TTC549 (cell line): ENCODE measurements at regions not wholly inside any gene's neighbourhood (a gene's known extent, or its start where the extent isn't known, plus 50 kb on each side); places are given as distances from the start of the nearest gene placed in this dataset.
"Not testable (repeated sequence)": the region's sequence is repeated elsewhere in the genome, so short reads cannot be mapped to it uniquely, and the experiment has no call there.

Experiments used
- FAIRE-seq: peaks from 2 replicates; lab custom pipeline; 2012; peaks lifted over from hg19 to GRCh38; lab: Jason Lieb, UNC

DNA sequence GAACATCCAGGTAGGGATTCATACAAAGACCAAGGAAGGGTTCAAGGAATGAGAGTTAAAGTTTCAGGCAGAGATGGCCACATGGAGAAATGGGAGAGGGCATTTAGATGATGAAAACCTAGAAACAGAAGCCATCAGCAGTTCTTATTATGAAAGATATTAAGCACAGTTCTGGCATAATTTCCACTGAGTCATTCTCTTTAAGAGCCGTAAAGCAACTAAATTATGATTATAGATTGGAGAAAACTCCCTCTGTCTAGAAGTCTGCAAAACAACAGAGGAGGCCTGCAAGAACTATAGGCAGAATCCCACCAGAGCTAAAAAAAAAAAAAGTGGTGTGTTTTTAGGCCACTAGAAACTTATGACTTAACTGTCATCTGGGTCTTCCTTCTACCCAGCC lies 157.1 kb upstream of the MPDZ start:
- FAIRE-seq, result no peak

DNA sequence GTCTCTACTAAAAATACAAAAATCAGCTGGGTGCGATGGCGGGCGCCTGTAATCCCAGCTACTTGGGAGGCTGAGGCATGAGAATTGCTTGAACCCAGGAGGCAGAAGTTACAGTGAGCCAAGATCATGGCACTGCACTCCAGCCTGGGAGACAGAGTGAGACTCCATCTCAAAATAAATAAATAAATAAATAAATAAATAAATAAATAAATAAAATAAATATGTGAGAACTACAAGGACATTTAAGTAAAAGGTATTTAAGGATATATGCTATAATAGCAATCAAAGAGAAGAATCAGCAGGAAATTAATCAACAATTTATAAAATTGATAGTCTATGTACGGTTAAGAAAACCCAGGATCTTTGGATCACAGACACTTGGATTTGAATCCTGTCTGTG lies 154.0 kb upstream of the MPDZ start:
- FAIRE-seq, result not testable (repeated sequence)

DNA sequence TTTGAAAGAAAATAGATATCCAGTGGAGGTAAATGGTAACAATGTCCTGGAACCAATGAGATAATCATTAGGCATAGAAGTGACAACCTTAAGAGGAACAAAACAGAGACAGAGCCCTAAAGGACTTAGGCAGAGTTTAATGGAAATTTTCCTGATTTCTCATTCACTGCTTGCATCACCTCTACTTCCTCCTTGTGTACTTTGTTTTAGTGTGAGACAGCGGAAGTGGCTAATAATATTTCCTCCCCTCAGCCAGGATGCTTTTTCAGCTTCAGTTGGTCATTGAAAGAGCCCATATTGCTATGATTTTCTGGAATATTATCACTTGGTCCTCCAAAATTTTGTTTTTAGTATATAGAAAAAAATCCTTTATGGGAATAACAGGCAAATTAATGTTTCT lies 153.4 kb upstream of the MPDZ start:
- FAIRE-seq, result no peak

DNA sequence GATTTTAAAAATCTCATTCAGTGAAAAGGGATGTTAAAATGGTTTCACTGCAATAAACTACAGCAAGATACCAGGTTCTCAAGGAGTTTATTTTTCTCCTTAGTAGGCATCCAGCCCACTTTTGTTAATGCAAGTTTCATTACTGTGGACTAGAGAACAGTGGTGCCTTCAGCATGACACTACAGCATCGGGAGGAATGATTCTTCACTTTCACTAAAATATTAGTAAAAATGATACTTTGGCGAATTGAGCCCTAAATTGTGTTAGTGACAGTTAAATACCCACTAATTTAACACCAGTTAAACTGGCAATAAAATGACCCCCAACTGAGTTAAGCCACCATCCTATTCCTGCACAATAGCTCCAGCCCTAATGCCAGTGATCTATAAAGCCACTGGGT lies 152.2 kb upstream of the MPDZ start:
- FAIRE-seq, result no peak

DNA sequence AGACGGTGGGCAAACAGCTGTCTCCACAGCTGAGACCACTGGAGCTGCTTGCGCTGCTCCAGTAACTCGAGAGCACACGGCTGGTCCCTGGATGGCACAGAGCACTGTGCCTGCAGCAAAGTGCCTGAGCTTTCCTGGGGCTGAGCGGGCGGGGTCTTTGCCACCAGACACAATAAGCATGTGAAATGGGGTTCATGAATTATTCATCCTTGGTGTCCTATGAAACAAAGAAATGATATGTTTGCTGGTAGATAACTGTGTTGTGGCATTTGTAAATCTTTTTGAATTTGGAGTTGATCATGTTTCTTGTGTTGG lies 151.7 kb upstream of the MPDZ start:
- no peak for FAIRE-seq

DNA sequence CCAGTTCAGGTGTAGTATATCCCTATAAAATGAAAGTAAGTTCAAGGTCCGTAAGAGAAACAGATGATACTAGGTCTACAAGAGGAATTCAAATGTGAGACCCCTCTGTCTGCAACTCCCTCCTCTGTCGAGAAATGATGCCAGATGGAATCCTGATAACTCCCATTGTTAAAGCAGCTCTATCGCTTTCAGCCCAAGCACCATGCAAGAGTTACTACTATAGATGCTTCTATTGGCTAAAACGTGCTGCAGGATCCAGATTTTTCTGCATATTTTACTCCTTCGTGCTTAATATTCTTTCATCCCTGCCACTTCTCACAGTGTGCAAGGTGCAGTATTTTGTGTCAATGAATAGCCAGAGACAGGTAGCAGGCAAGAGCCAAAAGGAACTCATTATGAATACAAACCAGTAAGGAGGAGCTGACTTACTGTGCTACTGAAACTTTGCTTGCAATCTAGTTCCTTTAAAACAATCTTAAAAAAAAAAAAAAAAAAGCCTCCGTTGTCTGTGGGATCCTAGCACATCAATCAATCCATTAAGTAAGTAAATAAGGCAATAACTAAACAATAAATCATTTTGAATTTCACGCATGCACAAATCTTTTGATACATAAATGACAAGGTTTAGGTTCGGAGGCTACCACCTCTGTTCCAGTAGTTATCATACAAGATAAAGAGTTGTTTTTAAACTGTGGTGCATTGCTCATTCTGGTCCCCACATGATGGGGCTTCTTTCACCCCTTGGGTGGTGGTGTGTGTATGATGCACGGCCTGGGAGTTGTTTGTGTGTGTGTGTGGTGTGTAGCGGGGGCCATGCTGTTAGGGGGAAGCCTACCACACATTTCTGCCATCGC lies 151.1 kb upstream of the MPDZ start:
- FAIRE-seq, result no peak

DNA sequence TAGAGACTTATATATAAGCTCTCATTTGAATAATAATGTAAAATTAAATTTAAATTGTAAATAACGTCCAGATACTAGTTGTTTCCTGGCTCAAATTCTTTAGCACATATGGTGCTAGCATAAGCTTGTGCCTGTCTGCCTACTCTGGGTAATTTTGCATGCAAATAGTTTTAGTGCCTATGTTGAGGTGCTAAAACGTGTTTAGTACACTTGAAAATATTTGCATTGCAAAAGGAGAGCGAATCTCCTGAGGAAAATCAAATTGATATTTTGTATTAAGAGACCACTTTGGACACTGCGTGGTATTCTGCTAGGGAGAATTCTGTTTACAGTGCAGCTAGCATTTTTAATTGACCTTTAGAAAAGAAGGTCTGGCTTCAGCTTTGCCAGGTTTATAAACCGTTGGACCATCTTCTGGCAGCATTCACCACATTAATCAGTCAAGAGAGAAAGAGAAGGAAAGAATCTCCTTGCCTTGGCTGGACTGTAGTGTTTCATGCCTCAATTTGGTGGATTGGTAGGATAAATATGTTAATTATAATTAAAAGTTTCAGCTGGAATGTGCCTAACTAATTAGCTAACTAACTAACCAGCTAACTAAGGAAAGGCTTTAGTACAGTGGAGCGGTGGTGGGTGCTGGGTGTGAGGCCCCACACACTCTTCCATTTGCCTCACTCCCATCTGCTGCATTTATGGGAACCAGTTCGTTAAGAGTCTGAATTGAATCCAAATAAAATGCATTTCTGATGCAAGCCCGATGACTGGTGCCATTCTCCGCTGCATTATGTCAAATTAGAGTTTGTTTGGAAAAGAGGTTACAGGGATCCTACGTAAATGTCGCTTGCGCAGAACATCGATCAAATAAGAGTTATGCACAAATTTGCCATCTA lies 150.1 kb upstream of the MPDZ start:
- no peak for FAIRE-seq

DNA sequence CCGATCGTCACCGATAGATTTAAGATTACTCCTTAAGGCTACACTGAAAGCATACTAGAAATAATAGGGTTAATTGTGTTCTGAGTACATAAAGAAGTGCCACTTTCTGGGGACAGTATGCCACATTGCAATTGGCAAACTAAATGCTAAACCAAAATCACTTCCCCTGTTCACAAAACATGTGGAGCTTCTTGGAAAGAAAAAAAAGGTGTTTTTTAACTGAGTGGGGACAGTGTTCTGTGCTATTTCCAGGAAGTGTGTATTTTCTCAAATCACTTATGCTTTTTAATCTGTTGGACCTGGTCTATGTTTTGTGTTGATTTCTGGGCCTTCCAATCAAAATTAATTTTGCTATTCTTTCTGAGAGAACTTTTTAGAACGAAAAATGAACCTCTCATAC lies 149.3 kb upstream of the MPDZ start:
- FAIRE-seq, result no peak

DNA sequence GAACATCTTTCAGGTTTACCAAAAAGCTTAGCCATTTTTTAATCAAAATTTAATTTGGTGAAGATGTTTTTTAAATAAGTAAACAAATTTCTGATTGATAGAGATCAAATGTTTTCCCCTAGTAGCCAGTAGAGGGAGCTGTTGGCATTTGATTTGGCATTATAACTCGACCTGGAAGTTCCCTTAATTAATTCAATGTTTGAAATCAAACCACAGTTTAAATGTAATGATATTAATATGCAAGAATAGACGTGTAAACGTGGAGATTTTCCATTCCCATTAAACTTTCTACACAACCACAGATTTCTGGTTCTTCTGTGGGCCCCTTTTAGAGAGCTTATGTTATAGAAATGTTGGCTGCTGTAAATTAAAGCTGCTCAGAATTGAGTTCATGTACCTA lies 148.1 kb upstream of the MPDZ start:
- peak; percentile 88 for FAIRE-seq

DNA sequence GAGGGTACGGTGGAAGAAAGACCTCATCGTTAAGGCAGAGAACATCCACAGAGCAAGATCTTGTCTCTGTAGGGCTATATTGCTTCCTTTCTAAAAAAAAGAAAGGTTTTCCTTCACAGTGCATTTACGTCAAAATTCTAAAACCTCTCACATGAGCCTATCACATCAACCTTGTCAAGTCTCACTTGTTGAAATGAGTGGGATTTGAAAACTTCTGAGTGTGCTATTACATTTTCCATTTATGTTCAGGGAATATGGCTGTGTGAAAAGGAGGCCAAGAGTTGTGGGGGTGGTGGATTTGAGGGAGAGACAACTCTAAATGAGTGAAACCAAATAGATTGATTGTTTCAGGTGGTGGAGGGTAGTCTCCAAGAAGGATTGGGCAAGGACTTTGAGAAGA lies 147.1 kb upstream of the MPDZ start:
- no peak for FAIRE-seq

DNA sequence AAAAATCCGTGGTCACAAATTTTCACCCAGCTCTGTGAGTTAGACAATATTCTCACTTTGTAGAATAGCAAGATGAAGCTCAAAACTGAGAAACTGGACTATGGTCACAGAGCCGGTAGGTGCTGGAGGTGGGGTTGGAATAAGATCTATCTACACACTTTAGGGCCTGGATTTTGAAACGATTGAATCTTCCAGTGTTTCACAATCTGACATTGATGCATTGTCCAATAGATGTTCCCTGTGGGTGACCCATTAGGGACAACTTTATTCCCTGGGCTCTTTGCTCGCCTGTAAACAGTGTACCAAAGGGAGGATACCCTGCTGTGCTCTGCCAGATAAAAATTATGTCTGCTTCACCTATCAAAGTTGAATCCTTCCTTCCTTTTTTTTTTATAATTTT lies 145.4 kb upstream of the MPDZ start:
- no peak for FAIRE-seq

DNA sequence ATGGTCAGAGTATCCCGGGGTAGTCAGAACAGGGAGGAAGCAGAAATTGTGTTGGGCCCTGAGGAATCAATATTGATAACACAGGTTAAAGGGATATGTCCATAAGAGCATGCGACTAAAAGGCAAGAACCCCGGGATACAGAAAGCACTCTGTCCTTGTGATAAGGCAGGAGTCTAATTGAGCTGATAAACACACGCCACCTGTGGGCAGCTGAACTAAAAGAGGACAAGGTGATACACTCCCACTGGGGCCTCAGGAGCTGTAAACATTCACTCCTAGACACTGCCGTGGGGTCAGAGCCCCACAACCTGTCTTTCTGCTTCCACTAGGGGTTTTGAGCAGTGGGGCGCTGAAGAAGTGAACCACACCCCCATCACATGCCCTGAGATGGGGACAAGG lies 144.7 kb upstream of the MPDZ start:
- FAIRE-seq, result no peak

DNA sequence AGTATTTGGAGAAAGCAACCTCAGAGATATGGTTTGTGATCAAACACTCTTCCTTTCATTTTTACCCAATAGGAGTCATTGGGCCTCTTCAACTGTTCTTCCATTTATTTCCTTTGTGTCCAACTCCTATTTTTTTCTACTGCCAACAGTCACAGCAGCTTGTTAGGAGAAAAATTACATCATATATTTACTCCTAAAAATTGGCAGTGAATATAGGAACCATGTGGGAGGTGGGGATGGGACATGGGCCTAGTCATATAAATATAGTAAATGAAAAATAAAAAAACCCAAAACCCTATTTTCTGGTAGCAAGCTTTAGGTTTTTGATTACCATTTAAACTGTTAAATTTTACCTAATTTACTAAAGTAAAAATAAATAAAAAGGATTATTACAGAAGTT lies 134.9 kb upstream of the MPDZ start:
- FAIRE-seq, result no peak

DNA sequence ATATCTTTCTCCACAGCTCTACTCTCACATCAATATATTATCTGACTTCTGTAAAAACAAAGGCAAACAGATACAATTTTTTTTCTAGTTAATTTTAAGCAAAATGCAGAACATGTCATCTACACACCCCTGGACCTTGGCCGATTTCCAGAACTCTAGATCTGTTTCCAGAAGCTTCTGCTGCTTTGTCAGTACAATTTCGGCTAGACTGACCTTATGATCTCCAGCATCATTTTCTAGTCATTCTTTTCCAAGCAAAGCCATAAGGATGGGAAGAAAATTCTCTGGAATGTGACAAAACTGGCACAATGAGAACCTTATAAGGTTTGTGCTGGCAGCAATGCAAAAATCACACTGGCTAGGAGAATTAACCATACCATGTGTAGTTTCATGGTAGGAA lies 132.8 kb upstream of the MPDZ start:
- FAIRE-seq, result no peak

DNA sequence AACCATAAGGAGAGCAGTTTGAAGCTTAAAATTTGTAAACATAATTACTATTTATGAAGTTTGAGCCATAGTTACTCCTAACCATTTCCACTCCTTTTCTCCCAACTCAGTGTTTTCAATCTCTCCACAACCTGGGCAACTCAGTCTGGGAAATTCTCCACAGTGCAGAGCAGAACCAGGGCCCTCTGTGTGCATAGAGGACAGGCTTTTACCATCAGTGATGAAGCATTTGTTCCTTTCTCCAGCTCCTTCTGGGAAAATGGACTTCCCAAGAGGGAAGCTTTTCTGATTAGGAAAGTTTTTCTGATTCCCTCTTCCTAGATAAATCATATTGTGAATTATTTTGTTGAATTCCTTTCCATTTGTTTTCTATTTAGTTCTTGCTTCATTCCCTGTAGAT lies 132.3 kb upstream of the MPDZ start:
- no peak for FAIRE-seq

DNA sequence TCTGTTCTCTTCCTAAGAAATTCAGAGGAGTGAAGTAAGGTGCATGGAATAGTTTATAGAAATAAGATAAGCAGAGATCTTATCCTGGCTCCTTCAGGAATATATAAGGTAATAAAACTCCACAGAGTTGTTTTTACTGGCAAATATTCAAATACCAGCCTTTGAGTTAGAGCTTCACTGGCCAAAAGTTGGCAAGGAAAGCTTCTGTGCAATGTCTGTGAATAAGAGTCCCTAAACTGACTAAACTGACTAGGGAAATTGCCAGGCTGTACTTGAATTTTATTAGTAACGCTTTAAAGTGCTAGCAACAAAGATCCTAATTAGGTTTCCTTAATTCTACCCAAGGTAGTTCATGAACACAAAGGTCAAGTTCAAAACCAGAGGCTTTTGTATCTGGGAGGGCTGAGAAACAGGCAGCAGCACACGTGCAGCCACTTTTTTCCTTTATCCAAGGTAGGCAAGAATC lies 131.1 kb upstream of the MPDZ start:
- no peak for FAIRE-seq

DNA sequence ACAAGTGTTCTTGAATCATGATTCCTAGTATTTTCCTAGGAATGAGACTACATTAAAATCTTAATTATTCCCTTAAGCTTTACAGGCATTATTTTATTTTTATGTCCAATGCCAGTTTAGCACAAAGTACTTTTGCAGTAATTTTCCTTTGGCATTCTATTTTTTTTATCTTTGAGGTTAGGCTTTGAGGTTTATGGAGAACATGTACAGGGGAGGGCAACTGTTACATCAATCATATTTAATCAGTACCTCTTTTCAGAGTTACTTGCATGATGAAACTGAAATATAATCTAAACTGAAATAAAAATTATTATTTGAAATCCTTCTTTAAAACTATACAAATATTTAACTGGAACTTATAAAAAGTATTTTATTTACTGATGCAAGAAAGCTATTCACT lies 118.2 kb upstream of the MPDZ start:
- FAIRE-seq, result no peak

DNA sequence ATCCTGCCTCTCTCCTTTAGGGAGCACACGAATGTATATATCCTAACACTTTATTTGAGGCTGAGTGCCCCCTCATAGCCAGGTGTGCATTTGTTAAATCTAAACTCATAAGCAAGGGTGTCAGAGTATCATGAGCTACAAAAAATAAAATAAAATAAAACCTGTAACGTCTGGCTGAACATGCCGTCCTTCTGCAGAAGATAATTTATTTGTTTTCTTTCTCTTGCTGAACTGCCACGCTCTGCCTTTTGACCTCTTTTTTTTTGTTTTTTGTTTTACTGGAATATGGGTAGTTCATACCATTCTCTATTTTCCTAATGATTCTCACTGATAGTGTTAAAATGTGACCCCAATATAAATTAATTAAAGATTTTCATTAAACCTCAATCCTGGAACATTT lies 117.7 kb upstream of the MPDZ start:
- FAIRE-seq, result no peak

DNA sequence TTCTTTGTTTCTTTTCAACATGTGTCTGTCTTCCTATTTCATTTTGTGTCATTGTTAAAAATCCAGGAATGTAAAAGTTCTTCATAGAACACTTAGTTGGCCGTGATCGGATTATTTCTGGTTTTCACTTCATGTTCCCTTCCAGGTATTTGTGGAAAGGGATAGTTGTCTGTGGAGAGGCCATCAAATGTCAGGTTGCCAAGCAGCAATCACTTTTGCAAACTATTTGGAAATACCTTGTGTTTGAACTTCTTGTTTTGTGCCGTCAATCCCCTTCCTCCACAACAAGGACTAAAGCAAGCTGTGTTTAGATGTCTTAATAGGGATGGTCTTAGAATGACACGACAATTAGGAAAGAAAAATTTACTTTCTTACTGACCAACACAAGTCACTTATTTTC lies 116.9 kb upstream of the MPDZ start:
- no peak for FAIRE-seq

DNA sequence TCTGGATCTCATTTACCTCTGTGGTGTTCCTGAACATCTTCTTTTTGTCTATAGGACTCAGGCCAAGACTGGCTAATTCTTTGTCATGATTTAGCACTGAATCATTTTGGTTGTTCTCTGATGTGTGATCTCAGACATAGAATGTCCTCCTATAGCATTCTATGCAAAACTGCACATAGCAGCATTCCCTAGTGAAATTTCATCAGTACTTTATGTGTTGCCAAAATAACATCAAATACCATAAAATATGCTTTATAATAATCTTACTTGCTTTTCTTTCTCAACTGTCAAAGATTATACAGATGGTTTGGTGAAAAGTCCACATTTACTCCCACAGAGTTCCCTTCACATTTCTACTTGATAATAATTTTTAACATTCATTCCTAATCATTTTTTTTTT lies 115.7 kb upstream of the MPDZ start:
- no peak for FAIRE-seq

DNA sequence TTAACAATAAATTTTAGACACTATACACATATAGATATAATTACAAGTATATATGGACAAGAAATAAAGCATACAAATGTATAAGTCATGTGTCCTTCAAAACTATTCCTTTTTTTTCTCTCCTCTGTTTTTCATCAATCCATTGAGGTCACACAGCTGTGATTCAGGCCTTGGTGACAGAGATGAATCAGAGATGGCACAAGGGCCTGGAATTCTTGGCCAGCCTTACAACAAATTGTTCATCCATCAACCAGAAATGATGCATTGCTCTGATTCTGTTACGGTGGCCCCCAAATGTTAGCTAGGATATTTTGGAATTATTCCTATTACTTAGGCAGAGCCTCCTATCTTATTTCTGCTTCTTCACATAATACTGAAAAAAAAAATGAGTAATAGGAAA lies 108.7 kb upstream of the MPDZ start:
- no peak for FAIRE-seq

DNA sequence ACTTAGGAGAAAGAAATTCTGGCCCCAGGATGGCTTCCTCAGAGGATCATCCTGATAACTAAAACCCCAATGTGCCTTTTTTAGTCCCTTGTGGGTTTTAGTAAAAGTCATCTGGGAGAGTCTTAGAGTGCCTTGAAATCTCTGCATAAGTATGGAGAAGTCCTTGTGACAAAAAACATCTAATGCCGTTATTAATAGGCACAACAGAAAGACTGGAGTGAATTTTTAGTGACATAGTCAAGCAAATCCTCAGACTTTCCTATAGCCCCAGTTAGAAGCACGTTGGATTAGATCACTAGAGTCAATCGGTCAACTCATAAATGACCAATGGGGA lies 108.2 kb upstream of the MPDZ start:
- no peak for FAIRE-seq

DNA sequence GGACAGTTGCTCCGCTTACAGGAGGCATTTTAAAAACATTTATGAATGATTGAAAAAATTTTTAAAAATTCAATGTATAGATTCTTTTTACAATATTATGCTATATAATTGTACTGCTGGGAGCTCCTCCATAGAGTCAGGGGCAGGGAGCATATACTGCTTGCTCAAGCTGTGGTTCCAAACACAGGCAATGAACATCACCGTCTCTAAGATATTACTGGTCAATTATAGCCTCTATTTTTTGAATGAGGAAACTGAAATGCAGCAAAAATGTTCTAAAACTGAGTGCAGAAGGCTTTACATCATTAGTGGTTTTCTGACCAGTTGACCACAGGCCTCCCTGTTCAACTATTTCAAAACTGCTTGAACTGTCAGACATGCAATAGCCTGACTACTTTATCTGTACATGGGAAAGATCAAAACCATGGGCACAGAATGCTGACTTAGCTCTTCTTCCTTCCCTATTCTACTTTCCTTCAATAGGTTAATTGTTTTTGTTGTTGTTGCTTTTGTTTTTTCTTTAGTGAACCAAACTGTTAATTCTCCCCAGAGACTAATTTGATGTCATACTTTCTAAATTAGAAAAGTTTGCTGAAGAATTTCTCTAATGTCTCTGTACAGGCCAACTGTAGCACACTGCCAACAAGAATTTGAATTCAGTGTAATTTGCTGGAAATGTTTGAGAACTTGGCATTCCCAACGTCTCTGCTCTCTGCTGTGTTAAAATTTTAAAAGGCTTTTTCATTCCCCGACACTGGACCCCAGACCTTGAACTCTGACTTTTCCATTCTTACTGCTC lies 107.6 kb upstream of the MPDZ start:
- FAIRE-seq, result no peak
